PC-9 (cell line): ENCODE measurements at regions not wholly inside any gene's neighbourhood (a gene's known extent, or its start where the extent isn't known, plus 50 kb on each side); places are given as distances from the start of the nearest gene placed in this dataset.
"Not testable (repeated sequence)": the region's sequence is repeated elsewhere in the genome, so short reads cannot be mapped to it uniquely, and the experiment has no call there.

Experiments used
- BruUV-seq: library from RNA; stranded (reverse); fragments of 400-500 nt; replicated peaks from 2 replicates; lab custom pipeline; 2021; lab: Mats Ljungman, UMichigan
- CTCF ChIA-PET: fragments of 300-600 bp; sonication (Branson Sonifier 250); formaldehyde crosslinking; loops from one replicate; lab custom pipeline; 2022; ENCODE audit warnings: antibody characterized with exemption; lab: Charles Lee
- POLR2A ChIA-PET: fragments of 300-600 bp; sonication (Branson Sonifier 250); formaldehyde crosslinking; loops from one replicate; lab custom pipeline; 2022; ENCODE audit warnings: antibody characterized with exemption; ENCODE audit not compliant: unreplicated experiment; lab: Charles Lee
- DNase-seq, 2 experiments: peaks; one replicate each; pipeline versions ENCODE4 v3.0.0 to v3.0.0-alpha.2; 2015 to 2022; ENCODE audit warnings: mixed read lengths in 1 of 2
- H2AFZ ChIP-seq: fragments of 200-600 bp; sonication (generic); 2 replicates; pipeline ENCODE4 v1.8.1; 2017; ENCODE audit warnings: antibody characterized with exemption
- H3F3A ChIP-seq: fragments of 200-600 bp; sonication (generic); 2 replicates; pipeline ENCODE4 v1.8.1; 2017; ENCODE audit warnings: antibody characterized with exemption, mild to moderate bottlenecking, low read depth; ENCODE audit not compliant: insufficient read depth
- H3K27ac ChIP-seq: fragments of 200-600 bp; sonication (generic); 2 replicates; pipeline ENCODE4 v1.6.1; 2016; ENCODE audit warnings: mixed run types
- H3K27me3 ChIP-seq: fragments of 200-600 bp; sonication (generic); 2 replicates; pipeline ENCODE4 v1.6.1; 2016; ENCODE audit warnings: low read depth, mixed run types; ENCODE audit not compliant: insufficient read depth
- H3K36me3 ChIP-seq: fragments of 200-600 bp; sonication (generic); 2 replicates; pipeline ENCODE4 v1.6.1; 2016; ENCODE audit warnings: low read depth, mixed run types
- H3K4me1 ChIP-seq: fragments of 200-600 bp; sonication (generic); replicated peaks from 2 replicates; pipeline ENCODE4 v1.6.1; 2016; ENCODE audit warnings: mixed run types; ENCODE audit not compliant: insufficient read depth
- H3K4me2 ChIP-seq: fragments of 200-600 bp; sonication (generic); 2 replicates; pipeline ENCODE4 v1.6.1; 2017; ENCODE audit warnings: mixed run types
- H3K4me3 ChIP-seq: fragments of 200-600 bp; sonication (generic); 2 replicates; pipeline ENCODE4 v1.6.1; 2016; ENCODE audit warnings: mixed run types
- H3K79me2 ChIP-seq: fragments of 200-600 bp; sonication (generic); 2 replicates; pipeline ENCODE4 v1.6.1; 2017; ENCODE audit warnings: low read depth, mixed run types
- H3K9me2 ChIP-seq: fragments of 200-600 bp; sonication (generic); 2 replicates; pipeline ENCODE4 v1.8.1; 2017; ENCODE audit warnings: mild to moderate bottlenecking; ENCODE audit not compliant: insufficient read depth
- H3K9me3 ChIP-seq: fragments of 200-600 bp; sonication (generic); 2 replicates; pipeline ENCODE4 v1.8.1; 2016; ENCODE audit warnings: low read depth; ENCODE audit not compliant: insufficient read depth
- H4K20me1 ChIP-seq: fragments of 200-600 bp; sonication (generic); 2 replicates; pipeline ENCODE4 v1.8.1; 2017; ENCODE audit not compliant: insufficient read depth
- EZH2 ChIP-seq: fragments of 200-600 bp; sonication (generic); IDR thresholded peaks from 2 replicates; pipeline ENCODE4 v1.8.0; 2017; ENCODE audit warnings: antibody characterized with exemption, low read depth
- intact Hi-C: fragments of 100-400 bp; cut with micrococcal nuclease; formaldehyde crosslinking; loops from one replicate; pipeline ENCODE4 v1.10.0; 2022; ENCODE audit not compliant: unreplicated experiment
- TF ChIP-seq, protein P1 (sequence below): fragments of 200-600 bp; sonication (generic); conservative IDR thresholded peaks from 2 replicates; pipeline ENCODE4 v1.6.1; 2017; ENCODE audit warnings: mixed run types, antibody characterized with exemption, mild to moderate bottlenecking, moderate library complexity

DNA sequence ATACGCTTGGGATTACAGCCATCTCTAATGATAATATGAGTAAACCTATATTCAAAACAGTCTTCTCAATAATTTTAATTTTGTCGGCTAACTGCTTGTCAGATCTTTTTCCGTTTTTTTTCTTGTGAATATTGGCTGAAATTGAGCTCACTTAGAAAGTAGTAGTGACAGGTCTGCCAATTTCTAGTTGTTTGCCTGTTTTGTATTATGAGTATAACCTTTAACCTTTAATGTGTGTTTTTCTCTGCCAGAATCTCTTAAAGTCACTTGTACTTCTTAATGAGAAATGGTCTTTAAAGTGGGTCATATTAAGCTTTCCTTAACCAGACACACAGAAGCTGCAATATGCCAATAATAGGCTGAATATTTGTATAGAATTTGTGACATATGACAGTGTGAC, 511.0 kb downstream of the CSNK1G3 start:
- Histone ChIP-seq H3K9me3 (no peaks in the 10 kb centered on the region), H4K20me1 (no peaks in the 10 kb centered on the region), H3K36me3 (no peaks in the 10 kb centered on the region), H3K4me3 (no peak overlapping the region), H3K4me2 (no peak overlapping the region), H3F3A (no peaks in the 10 kb centered on the region), H3K79me2 (no peaks in the 10 kb centered on the region), H3K4me1 (no peaks in the 10 kb centered on the region), H3K9me2 (no peaks in the 10 kb centered on the region), H2AFZ (no peak overlapping the region), H3K27me3 (no peaks in the 10 kb centered on the region), H3K27ac (no peak overlapping the region)
- no peak for TF ChIP-seq EZH2
- TF ChIP-seq, protein P1, sequence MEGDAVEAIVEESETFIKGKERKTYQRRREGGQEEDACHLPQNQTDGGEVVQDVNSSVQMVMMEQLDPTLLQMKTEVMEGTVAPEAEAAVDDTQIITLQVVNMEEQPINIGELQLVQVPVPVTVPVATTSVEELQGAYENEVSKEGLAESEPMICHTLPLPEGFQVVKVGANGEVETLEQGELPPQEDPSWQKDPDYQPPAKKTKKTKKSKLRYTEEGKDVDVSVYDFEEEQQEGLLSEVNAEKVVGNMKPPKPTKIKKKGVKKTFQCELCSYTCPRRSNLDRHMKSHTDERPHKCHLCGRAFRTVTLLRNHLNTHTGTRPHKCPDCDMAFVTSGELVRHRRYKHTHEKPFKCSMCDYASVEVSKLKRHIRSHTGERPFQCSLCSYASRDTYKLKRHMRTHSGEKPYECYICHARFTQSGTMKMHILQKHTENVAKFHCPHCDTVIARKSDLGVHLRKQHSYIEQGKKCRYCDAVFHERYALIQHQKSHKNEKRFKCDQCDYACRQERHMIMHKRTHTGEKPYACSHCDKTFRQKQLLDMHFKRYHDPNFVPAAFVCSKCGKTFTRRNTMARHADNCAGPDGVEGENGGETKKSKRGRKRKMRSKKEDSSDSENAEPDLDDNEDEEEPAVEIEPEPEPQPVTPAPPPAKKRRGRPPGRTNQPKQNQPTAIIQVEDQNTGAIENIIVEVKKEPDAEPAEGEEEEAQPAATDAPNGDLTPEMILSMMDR = no peak
- ChIA-PET POLR2A (no interaction called here), CTCF (no interaction called here)
- no TSS peak for BruUV-seq
- intact Hi-C loops = no loop called here
- no peak for DNase-seq

DNA sequence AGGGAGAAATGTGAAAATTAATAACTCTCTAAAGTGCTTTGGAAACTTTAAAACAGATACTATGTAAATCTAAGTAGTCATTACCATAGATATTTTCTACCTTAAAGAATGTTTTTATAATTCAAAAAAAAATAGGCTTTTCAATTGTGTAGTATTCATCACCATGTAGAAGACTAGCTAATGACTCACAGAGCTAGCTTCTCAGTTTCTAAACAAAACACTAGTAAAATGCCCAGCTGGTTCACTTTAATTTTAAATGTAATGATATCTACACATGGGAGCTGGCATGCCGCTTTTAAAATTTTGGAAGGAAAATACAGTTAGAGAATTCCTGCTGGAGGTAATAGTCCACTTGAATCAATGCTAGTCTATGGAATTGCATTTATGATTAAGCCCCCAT, 509.8 kb downstream of the CSNK1G3 start:
- H3K4me3 ChIP-seq = no peak overlapping the region

DNA sequence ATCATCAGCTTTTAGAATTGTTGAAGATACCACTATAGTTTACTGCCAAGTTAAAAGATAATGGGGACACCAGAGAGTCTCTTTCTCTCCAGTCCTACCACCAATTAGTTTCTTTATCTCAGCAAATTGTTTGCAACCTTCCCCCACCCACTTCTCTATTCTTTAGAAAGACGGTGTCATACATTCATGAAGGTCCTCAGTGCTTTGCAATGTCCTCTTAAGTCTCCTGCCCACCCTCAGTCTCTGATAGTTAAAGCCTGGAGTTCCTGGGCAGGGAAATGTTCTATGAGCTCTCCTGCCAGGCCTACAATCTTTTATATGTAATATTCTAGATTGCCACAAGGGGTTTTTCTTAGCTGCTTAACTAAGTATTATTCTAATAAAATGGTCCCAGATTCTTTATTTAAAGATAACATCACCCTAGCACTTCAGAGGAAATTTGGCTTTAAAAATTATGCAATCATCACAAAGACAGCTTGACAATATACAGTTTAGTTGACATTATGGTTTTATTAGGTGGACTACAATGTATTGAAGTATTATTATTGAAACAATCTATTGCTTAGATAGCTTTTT, 509.2 kb downstream of the CSNK1G3 start:
- no peaks in the 10 kb centered on the region; the same call in 1 of the 2 replicates for H3F3A ChIP-seq
- H3K4me1 ChIP-seq = no peaks in the 10 kb centered on the region
- CTCF ChIA-PET = no interaction called here
- intact Hi-C loops = no loop called here
- no peak for TF ChIP-seq EZH2
- TF ChIP-seq, protein P1 = no peak; the same call in 1 of the 2 replicates
- no peak overlapping the region for H3K4me2 ChIP-seq
- no peak for DNase-seq
- no TSS peak for BruUV-seq
- no peaks in the 10 kb centered on the region for H3K27me3 ChIP-seq
- H3K36me3 ChIP-seq = no peaks in the 10 kb centered on the region
- H4K20me1 ChIP-seq = no peaks in the 10 kb centered on the region
- POLR2A ChIA-PET = no interaction called here
- no peak overlapping the region for H3K4me3 ChIP-seq
- no peaks in the 10 kb centered on the region for H3K9me3 ChIP-seq
- H2AFZ ChIP-seq = no peak overlapping the region
- H3K27ac ChIP-seq = no peak overlapping the region
- H3K9me2 ChIP-seq = no peaks in the 10 kb centered on the region
- H3K79me2 ChIP-seq = no peaks in the 10 kb centered on the region

More for the DNA sequence above, 509.8 kb downstream of the CSNK1G3 start:
- no peak for TF ChIP-seq EZH2
- TF ChIP-seq, protein P1 = no peak
- Histone ChIP-seq H3F3A (no peaks in the 10 kb centered on the region), H3K27ac (no peak overlapping the region), H4K20me1 (no peaks in the 10 kb centered on the region), H3K36me3 (no peaks in the 10 kb centered on the region), H3K9me3 (no peaks in the 10 kb centered on the region), H3K4me1 (no peaks in the 10 kb centered on the region), H3K9me2 (no peaks in the 10 kb centered on the region), H3K79me2 (no peaks in the 10 kb centered on the region), H3K27me3 (no peaks in the 10 kb centered on the region), H3K4me2 (no peak overlapping the region), H2AFZ (no peak overlapping the region)
- BruUV-seq = no TSS peak
- intact Hi-C loops = no loop called here
- POLR2A ChIA-PET = no interaction called here
- CTCF ChIA-PET = no interaction called here
- DNase-seq = no peak

DNA sequence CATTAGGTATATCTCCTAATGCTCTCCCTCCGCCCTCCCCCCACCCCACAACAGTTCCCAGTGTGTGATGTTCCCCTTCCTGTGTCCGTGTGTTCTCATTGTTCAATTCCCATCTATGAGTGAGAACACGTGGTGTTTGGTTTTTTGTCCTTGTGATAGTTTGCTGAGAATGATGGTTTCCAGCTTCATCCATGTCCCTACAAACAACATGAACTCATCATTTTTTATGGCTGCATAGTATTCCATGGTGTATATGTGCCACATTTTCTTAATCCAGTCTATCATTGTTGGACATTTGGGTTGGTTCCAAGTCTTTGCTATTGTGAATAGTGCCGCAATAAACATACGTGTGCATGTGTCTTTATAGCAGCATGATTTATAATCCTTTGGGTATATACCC, 505.3 kb downstream of the CSNK1G3 start:
- H3K9me2 ChIP-seq, H3F3A ChIP-seq, H3K27ac ChIP-seq, H3K36me3 ChIP-seq, CTCF ChIA-PET, H3K9me3 ChIP-seq, H3K79me2 ChIP-seq, H4K20me1 ChIP-seq, H3K4me1 ChIP-seq, H2AFZ ChIP-seq, BruUV-seq, H3K4me3 ChIP-seq, intact Hi-C loops, H3K27me3 ChIP-seq, POLR2A ChIA-PET, DNase-seq, H3K4me2 ChIP-seq: not testable (repeated sequence)
